K562 (cell line): ENCODE measurements at regions not wholly inside any gene's neighbourhood (a gene's known extent, or its start where the extent isn't known, plus 50 kb on each side); places are given as distances from the start of the nearest gene placed in this dataset.

ENCODE experiments used
- BRF2 ChIP-seq: IDR thresholded peaks from 3 replicates; pipeline ENCODE4 v1.6.1; 2011; ENCODE audit warnings: borderline replicate concordance, mild to moderate bottlenecking; ENCODE audit not compliant: insufficient read length, insufficient read depth
- DPF2 ChIP-seq: fragments of 450-650 bp; IDR thresholded peaks from 2 replicates; pipeline ENCODE4 v1.6.1; 2016
- ERF ChIP-seq: fragments of 450-650 bp; formaldehyde crosslinking; IDR thresholded peaks from 2 replicates; pipeline ENCODE4 v1.4.0; 2020; ENCODE audit warnings: mild to moderate bottlenecking, mixed read lengths
- HDAC6 ChIP-seq: IDR thresholded peaks from 2 replicates; pipeline ENCODE4 v1.6.1; 2012; ENCODE audit warnings: low read depth, mild to moderate bottlenecking, control low read depth, inconsistent platforms, low read length, moderate library complexity
- MAX ChIP-seq: sonication (generic); formaldehyde crosslinking; IDR thresholded peaks from 2 replicates; pipeline ENCODE4 v1.9.0; 2022; ENCODE audit warnings: mild to moderate bottlenecking, missing genetic modification reagents
- MEIS2 ChIP-seq: fragments of 450-650 bp; IDR thresholded peaks from 2 replicates; pipeline ENCODE4 v1.6.1; 2014; ENCODE audit warnings: mild to moderate bottlenecking; ENCODE audit not compliant: partially characterized antibody
- PCBP1 ChIP-seq: fragments of 200-400 bp; formaldehyde crosslinking; IDR thresholded peaks from 2 replicates; pipeline ENCODE4 v1.6.1; 2018; ENCODE audit warnings: mild to moderate bottlenecking, low read depth, low read length; ENCODE audit not compliant: poor library complexity, severe bottlenecking
- TAL1 ChIP-seq: fragments of 450-650 bp; IDR thresholded peaks from 2 replicates; pipeline ENCODE4 v1.6.1; 2016; ENCODE audit warnings: mild to moderate bottlenecking
- YBX1 ChIP-seq: fragments of 450-650 bp; IDR thresholded peaks from 2 replicates; pipeline ENCODE4 v1.7.1; 2016; ENCODE audit warnings: mild to moderate bottlenecking
- ZBTB1 ChIP-seq: sonication (generic); formaldehyde crosslinking; IDR thresholded peaks from 2 replicates; pipeline ENCODE4 v1.8.1; 2023; ENCODE audit warnings: missing genetic modification reagents, low read depth, mild to moderate bottlenecking, borderline replicate concordance
- ZBTB33 ChIP-seq: sonication (generic); formaldehyde crosslinking; IDR thresholded peaks from 2 replicates; pipeline ENCODE4 v1.8.1; 2023; ENCODE audit warnings: mild to moderate bottlenecking, missing genetic modification reagents
- ZFP36 ChIP-seq: fragments of 150-350 bp; IDR thresholded peaks from 2 replicates; pipeline ENCODE4 v1.6.1; 2018; ENCODE audit warnings: low read length, low read depth; ENCODE audit not compliant: partially characterized antibody
- ZNF217 ChIP-seq: sonication (generic); formaldehyde crosslinking; IDR thresholded peaks from 2 replicates; pipeline ENCODE4 v1.8.0; 2022; ENCODE audit warnings: mild to moderate bottlenecking, missing genetic modification reagents
- ZNF384 ChIP-seq: IDR thresholded peaks from 2 replicates; pipeline ENCODE4 v1.6.1; 2012; ENCODE audit warnings: low read depth, low read length, improper control_type of control experiment
- ZNF561 ChIP-seq: fragments of 450-650 bp; formaldehyde crosslinking; conservative IDR thresholded peaks from 2 replicates; pipeline ENCODE4 v1.4.0; 2020; ENCODE audit warnings: mild to moderate bottlenecking, moderate library complexity
- ZNF79 ChIP-seq: fragments of 250-450 bp; sonication (Bioruptor Pico); IDR thresholded peaks from 2 replicates; pipeline ENCODE4 v1.4.0; 2020; ENCODE audit warnings: low read depth, mild to moderate bottlenecking, moderate library complexity

GRCh38 chr7:155206318-155207020 lies 91.2 kb upstream of the INSIG1 start (continued):
- TF ChIP-seq BRF2 (no peak), ERF (CRISPR knock-in tag) (0 out of 2 replicates have a peak, but pooled peaks have one; percentile 14), ZBTB1 (CRISPR knock-in tag) (no peak), TAL1 (no peak), PCBP1 (no peak), HDAC6 (no peak), ZNF79 (CRISPR knock-in tag) (no peak), ZNF384 (no peak), YBX1 (no peak), MAX (CRISPR knock-in tag) (peak; percentile 51), MEIS2 (no peak), ZFP36 (no peak), ZBTB33 (CRISPR knock-in tag) (no peak), DPF2 (no peak; the same call in 1 of the 2 replicates), ZNF561 (CRISPR knock-in tag) (no peak), ZNF217 (CRISPR knock-in tag) (no peak)
